Neural cell (in vitro differentiated cells): ENCODE measurements at regions not wholly inside any gene's neighbourhood (a gene's known extent, or its start where the extent isn't known, plus 50 kb on each side); places are given as distances from the start of the nearest gene placed in this dataset.

ENCODE experiments used
- H2AFZ ChIP-seq: fragments of 200-600, 300-800 bp; sonication (generic), shearing (Covaris generic); 2 replicates; pipeline ENCODE4 v1.6.0; 2014; ENCODE audit warnings: low read depth, mild to moderate bottlenecking, antibody characterized with exemption, low read length, moderate library complexity
- H3F3A ChIP-seq: fragments of 200-600 bp; shearing (Covaris generic); 2 replicates; pipeline ENCODE4 v1.6.1; 2016; ENCODE audit warnings: mild to moderate bottlenecking, moderate library complexity, mixed read lengths, antibody characterized with exemption, low read length; ENCODE audit not compliant: insufficient read depth, poor library complexity, severe bottlenecking
- H3K27ac ChIP-seq: fragments of 200-600, 300-800 bp; sonication (generic), shearing (Covaris generic); 2 replicates; pipeline ENCODE4 v1.5.1; 2014; ENCODE audit warnings: mild to moderate bottlenecking, low read length, moderate library complexity
- H3K27me3 ChIP-seq: fragments of 300-800, 200-600 bp; sonication (generic), shearing (Covaris generic); 2 replicates; pipeline ENCODE4 v1.6.0; 2014; ENCODE audit warnings: mild to moderate bottlenecking, low read depth, low read length, moderate library complexity; ENCODE audit not compliant: insufficient read depth
- H3K36me3 ChIP-seq: fragments of 300-800, 200-600 bp; sonication (generic), shearing (Covaris generic); 2 replicates; pipeline ENCODE4 v1.5.1; 2014; ENCODE audit warnings: mild to moderate bottlenecking, antibody characterized with exemption, low read length, moderate library complexity; ENCODE audit not compliant: insufficient read depth
- H3K4me2 ChIP-seq: fragments of 300-800, 200-600 bp; sonication (generic), shearing (Covaris generic); 2 replicates; pipeline ENCODE4 v1.6.0; 2014; ENCODE audit warnings: mild to moderate bottlenecking, low read length
- H3K4me3 ChIP-seq: fragments of 300-800, 200-600 bp; sonication (generic), shearing (Covaris generic); 2 replicates; pipeline ENCODE4 v1.5.1; 2014; ENCODE audit warnings: mild to moderate bottlenecking, low read length, moderate library complexity
- H3K79me2 ChIP-seq: fragments of 200-600 bp; shearing (Covaris generic); replicated peaks from 2 replicates; pipeline ENCODE4 v1.6.0; 2014; ENCODE audit warnings: mild to moderate bottlenecking, low read length, moderate library complexity; ENCODE audit not compliant: insufficient read depth
- H3K9ac ChIP-seq: fragments of 300-800, 200-600 bp; sonication (generic), shearing (Covaris generic); 2 replicates; pipeline ENCODE4 v1.6.1; 2016; ENCODE audit warnings: mild to moderate bottlenecking, low read length, mixed read lengths
- H3K9me2 ChIP-seq: fragments of 200-600 bp; shearing (Covaris generic); 2 replicates; pipeline ENCODE4 v1.6.1; 2016; ENCODE audit warnings: mild to moderate bottlenecking, low read length, mixed read lengths; ENCODE audit not compliant: insufficient read depth
- H3K9me3 ChIP-seq: fragments of 200-600, 300-800 bp; sonication (generic), shearing (Covaris generic); 2 replicates; pipeline ENCODE4 v1.6.1; 2016; ENCODE audit warnings: mild to moderate bottlenecking, mixed run types, low read length, moderate library complexity, mixed read lengths
- H4K20me1 ChIP-seq: fragments of 200-600 bp; shearing (Covaris generic); 2 replicates; pipeline ENCODE4 v1.6.1; 2016; ENCODE audit warnings: mild to moderate bottlenecking, mixed run types; ENCODE audit not compliant: insufficient read depth
- CTCF ChIP-seq: fragments of 450-650 bp; IDR thresholded peaks from 2 replicates; pipeline ENCODE4 v1.5.1; 2014; ENCODE audit warnings: antibody characterized with exemption, mild to moderate bottlenecking, moderate library complexity; ENCODE audit not compliant: poor library complexity, severe bottlenecking
- EP300 ChIP-seq: fragments of 450-650 bp; conservative IDR thresholded peaks from 2 replicates; pipeline ENCODE4 v1.6.1; 2014; ENCODE audit warnings: antibody characterized with exemption, mild to moderate bottlenecking, moderate library complexity; ENCODE audit not compliant: poor library complexity, severe bottlenecking
- EZH2 ChIP-seq: fragments of 200-600, 300-800 bp; shearing (Covaris generic), sonication (generic); IDR thresholded peaks from 2 replicates; pipeline ENCODE4 v1.6.1; 2014; ENCODE audit warnings: antibody characterized with exemption, low read length, borderline replicate concordance, mild to moderate bottlenecking; ENCODE audit not compliant: insufficient read depth, poor library complexity, severe bottlenecking
- POLR2AphosphoS5 ChIP-seq: IDR thresholded peaks from 2 replicates; pipeline ENCODE4 v1.6.1; 2012
- REST ChIP-seq: IDR thresholded peaks from 2 replicates; pipeline ENCODE4 v1.6.1; 2012; ENCODE audit warnings: borderline replicate concordance
- SMC3 ChIP-seq: fragments of 450-650 bp; conservative IDR thresholded peaks from 2 replicates; pipeline ENCODE4 v1.6.1; 2014; ENCODE audit warnings: antibody characterized with exemption, mild to moderate bottlenecking, moderate library complexity; ENCODE audit not compliant: poor library complexity
- TAF1 ChIP-seq: IDR thresholded peaks from 2 replicates; pipeline ENCODE4 v1.6.1; 2012; ENCODE audit warnings: low read depth

- H3K4me2 ChIP-seq: no peak overlapping the region
- H3K9ac ChIP-seq: no peak overlapping the region
- no peaks in the 10 kb centered on the region for H4K20me1 ChIP-seq
- H3K36me3 ChIP-seq: no peaks in the 10 kb centered on the region
- no peaks in the 10 kb centered on the region for H3K27me3 ChIP-seq
- no peaks in the 10 kb centered on the region for H3K9me2 ChIP-seq
- H3K9me3 ChIP-seq: no peaks in the 10 kb centered on the region
- H2AFZ ChIP-seq: no peak overlapping the region
- H3K27ac ChIP-seq: no peak overlapping the region
- no peaks in the 10 kb centered on the region for H3K79me2 ChIP-seq
- no peaks in the 10 kb centered on the region for H3F3A ChIP-seq
- TF ChIP-seq POLR2AphosphoS5 (no peak), SMC3 (no peak), REST (no peak)
- H3K4me3 ChIP-seq: no peak overlapping the region
These were observed 390.2 kb upstream of the SGCD start for GRCh38 chr5:155936520-155937406.

- TF ChIP-seq EP300 (peak; percentile 94), SMC3 (no peak), EZH2 (no peak), POLR2AphosphoS5 (peak; percentile 64)
- Histone ChIP-seq H3K9me3 (no peaks in the 10 kb centered on the region), H3K36me3 (no peaks in the 10 kb centered on the region), H3K9me2 (no peaks in the 10 kb centered on the region), H4K20me1 (no peaks in the 10 kb centered on the region), H2AFZ (no peak overlapping the region), H3K27ac (no peak overlapping the region), H3K9ac (no peak overlapping the region), H3K4me3 (no peak overlapping the region), H3K27me3 (no peaks in the 10 kb centered on the region), H3F3A (no peaks in the 10 kb centered on the region), H3K4me2 (no peak overlapping the region), H3K79me2 (no peaks in the 10 kb centered on the region)
These were observed 388.9 kb upstream of the SGCD start for GRCh38 chr5:155938051-155938450.

GRCh38 chr5:155941340-155941739 is 385.6 kb upstream of the SGCD start:
- Histone ChIP-seq H3F3A (no peaks in the 10 kb centered on the region), H3K4me2 (no peak overlapping the region), H3K9me3 (no peaks in the 10 kb centered on the region), H3K27ac (no peak overlapping the region), H3K4me3 (no peak overlapping the region), H2AFZ (no peak overlapping the region), H3K79me2 (no peaks in the 10 kb centered on the region), H3K9ac (no peak overlapping the region), H3K9me2 (no peaks in the 10 kb centered on the region), H3K36me3 (no peaks in the 10 kb centered on the region), H3K27me3 (no peaks in the 10 kb centered on the region), H4K20me1 (no peaks in the 10 kb centered on the region)
- no peak for TF ChIP-seq REST
- TF ChIP-seq EZH2: no peak
- no peak for TF ChIP-seq SMC3
- no peak for TF ChIP-seq TAF1
- TF ChIP-seq CTCF: no peak
